ENCODE measurements at regions not wholly inside any gene's neighbourhood (a gene's known extent, or its start where the extent isn't known, plus 50 kb on each side); places are given as distances from the start of the nearest gene placed in this dataset.
"Not testable (repeated sequence)": the region's sequence is repeated elsewhere in the genome, so short reads cannot be mapped to it uniquely, and the experiment has no call there.

DNA sequence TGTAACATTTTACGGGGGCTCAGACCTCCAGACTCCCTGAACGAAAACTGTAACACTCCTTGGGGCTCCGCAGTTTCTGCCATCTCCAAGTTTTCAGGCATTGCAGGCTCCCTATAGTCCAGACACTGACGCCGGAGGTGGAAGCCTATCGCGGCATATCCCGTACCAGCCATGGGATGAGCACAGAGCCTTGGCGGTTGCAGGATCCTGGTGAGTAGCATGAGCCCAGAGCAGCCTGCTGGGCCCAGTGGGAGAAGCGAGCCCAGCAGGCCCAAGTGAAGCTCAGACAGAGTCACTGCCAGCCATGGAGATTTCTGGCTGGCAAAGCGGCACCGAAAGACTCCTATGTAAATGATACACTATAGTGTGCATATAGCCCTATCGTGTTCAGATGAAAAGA is 446.8 kb downstream of the COL11A1 start:
- TF ChIP-seq, protein P1, sequence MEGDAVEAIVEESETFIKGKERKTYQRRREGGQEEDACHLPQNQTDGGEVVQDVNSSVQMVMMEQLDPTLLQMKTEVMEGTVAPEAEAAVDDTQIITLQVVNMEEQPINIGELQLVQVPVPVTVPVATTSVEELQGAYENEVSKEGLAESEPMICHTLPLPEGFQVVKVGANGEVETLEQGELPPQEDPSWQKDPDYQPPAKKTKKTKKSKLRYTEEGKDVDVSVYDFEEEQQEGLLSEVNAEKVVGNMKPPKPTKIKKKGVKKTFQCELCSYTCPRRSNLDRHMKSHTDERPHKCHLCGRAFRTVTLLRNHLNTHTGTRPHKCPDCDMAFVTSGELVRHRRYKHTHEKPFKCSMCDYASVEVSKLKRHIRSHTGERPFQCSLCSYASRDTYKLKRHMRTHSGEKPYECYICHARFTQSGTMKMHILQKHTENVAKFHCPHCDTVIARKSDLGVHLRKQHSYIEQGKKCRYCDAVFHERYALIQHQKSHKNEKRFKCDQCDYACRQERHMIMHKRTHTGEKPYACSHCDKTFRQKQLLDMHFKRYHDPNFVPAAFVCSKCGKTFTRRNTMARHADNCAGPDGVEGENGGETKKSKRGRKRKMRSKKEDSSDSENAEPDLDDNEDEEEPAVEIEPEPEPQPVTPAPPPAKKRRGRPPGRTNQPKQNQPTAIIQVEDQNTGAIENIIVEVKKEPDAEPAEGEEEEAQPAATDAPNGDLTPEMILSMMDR (optimal IDR thresholded peaks at IDR 0.05 in 1 of 3, IDR thresholded peaks at IDR 0.05 in 1 of 3, conservative IDR thresholded peaks at IDR 0.05 in 1 of 3; ENCODE audit: extremely low read depth in 1 of 3, insufficient read depth in 2 of 3, low read length in 3 of 3) = no peak
- TF ChIP-seq EZH2 (IDR thresholded peaks at IDR 0.05; ENCODE audit: low read length) = no peak
- no peak overlapping the region for H3K27ac ChIP-seq (ENCODE audit: control insufficient read depth, insufficient read depth, low read length)
- H3K4me3 ChIP-seq (ENCODE audit: control insufficient read depth in 2 of 3, extremely low read depth in 1 of 3, insufficient read depth in 2 of 3, low read depth in 1 of 3, low read length in 3 of 3) = no peak overlapping the region
- DNase-seq (ENCODE audit: low read depth, low spot score) (no peak), FAIRE-seq (no peak)
- H4K20me1 ChIP-seq (ENCODE audit: control insufficient read depth, extremely low read depth, insufficient read depth, low read length) = no peaks in the 10 kb centered on the region
- dilution Hi-C loops (cut with MboI; ENCODE audit: extremely low pct_ligation_motif_present, low sequenced_read_pairs) = no loop called here
- no peaks in the 10 kb centered on the region for H3K79me2 ChIP-seq (ENCODE audit: control insufficient read depth, insufficient read depth, low read length)
- H3K27me3 ChIP-seq (ENCODE audit: control insufficient read depth, extremely low read depth, insufficient read depth, low read length) = no peaks in the 10 kb centered on the region
- no peaks in the 10 kb centered on the region for H3K9me3 ChIP-seq (ENCODE audit: control insufficient read depth, low read depth, low read length)
- H3K4me1 ChIP-seq (ENCODE audit: control insufficient read depth, extremely low read depth, insufficient read depth, low read length) = no peaks in the 10 kb centered on the region
- no peaks in the 10 kb centered on the region for H3K9me1 ChIP-seq (ENCODE audit: control insufficient read depth, extremely low read depth, insufficient read depth, low read length)
- H3K9ac ChIP-seq (ENCODE audit: control insufficient read depth, extremely low read depth, insufficient read depth, low read length) = no peak overlapping the region
- H3K4me2 ChIP-seq (ENCODE audit: control insufficient read depth, extremely low read depth, insufficient read depth, low read depth, low read length) = no peak overlapping the region
- no peak overlapping the region for H2AFZ ChIP-seq (ENCODE audit: control insufficient read depth, low read length)
- no peaks in the 10 kb centered on the region for H3K36me3 ChIP-seq (ENCODE audit: control insufficient read depth in 2 of 2, extremely low read depth in 1 of 2, insufficient read depth in 2 of 2, low read length in 2 of 2)

DNA sequence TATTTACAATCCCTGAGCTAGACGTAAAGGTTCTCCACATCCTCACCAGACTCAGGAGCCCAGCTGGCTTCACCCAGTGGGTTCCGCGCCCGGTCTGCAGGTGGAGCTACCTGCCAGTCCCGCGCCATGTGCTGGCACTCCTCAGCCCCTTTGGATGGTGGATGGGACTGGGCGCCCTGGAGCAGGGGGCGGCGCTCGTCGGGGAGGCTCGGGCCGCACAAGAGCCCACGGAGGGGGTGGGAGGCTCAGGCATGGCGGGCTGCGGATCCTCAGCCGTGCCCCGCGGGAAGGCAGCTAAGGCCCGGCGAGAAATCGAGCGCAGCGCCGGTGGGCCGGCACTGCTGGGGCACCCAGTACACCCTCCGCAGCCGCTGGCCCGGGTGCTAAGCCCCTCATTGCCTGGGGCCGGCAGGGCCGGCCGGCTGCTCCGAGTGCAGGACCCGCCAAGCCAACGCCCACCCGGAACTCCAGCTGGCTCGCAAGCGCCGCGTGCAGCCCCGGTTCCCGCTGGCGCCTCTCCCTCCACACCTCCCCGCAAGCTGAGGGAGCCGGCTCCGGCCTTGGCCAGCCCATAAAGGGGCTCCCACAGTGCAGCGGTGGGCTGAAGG is 448.3 kb downstream of the COL11A1 start:
- H2AFZ ChIP-seq (ENCODE audit: control insufficient read depth, low read length); H3K9me1 ChIP-seq (ENCODE audit: control insufficient read depth, extremely low read depth, insufficient read depth, low read length); H3K36me3 ChIP-seq (ENCODE audit: control insufficient read depth in 2 of 2, extremely low read depth in 1 of 2, insufficient read depth in 2 of 2, low read length in 2 of 2); H3K27ac ChIP-seq (ENCODE audit: control insufficient read depth, insufficient read depth, low read length); FAIRE-seq; H3K79me2 ChIP-seq (ENCODE audit: control insufficient read depth, insufficient read depth, low read length); H3K9me3 ChIP-seq (ENCODE audit: control insufficient read depth, low read depth, low read length); H4K20me1 ChIP-seq (ENCODE audit: control insufficient read depth, extremely low read depth, insufficient read depth, low read length); H3K4me3 ChIP-seq (ENCODE audit: control insufficient read depth in 2 of 3, extremely low read depth in 1 of 3, insufficient read depth in 2 of 3, low read depth in 1 of 3, low read length in 3 of 3); H3K4me2 ChIP-seq (ENCODE audit: control insufficient read depth, extremely low read depth, insufficient read depth, low read depth, low read length); H3K9ac ChIP-seq (ENCODE audit: control insufficient read depth, extremely low read depth, insufficient read depth, low read length); H3K4me1 ChIP-seq (ENCODE audit: control insufficient read depth, extremely low read depth, insufficient read depth, low read length); H3K27me3 ChIP-seq (ENCODE audit: control insufficient read depth, extremely low read depth, insufficient read depth, low read length); DNase-seq (ENCODE audit: low read depth, low spot score); dilution Hi-C loops (cut with MboI; ENCODE audit: extremely low pct_ligation_motif_present, low sequenced_read_pairs): not testable (repeated sequence)

DNA sequence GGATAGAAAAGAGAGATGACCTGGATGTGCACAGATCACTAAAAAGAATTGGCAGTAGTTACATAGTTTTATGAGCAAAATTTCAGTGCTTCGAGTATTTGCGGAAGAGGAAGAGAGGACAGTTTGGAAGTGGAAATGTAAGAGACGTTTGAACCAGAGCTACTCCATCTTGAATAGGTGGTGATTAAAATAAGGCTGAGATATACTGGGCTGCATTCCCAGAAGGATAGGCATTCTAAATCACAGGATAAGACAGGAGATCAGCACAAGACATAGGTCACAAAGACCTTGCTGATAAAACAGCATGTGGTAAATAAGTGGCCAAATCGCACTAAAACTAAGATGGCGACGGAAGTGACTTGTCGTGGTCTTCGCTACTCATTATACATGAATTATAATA is 453.3 kb downstream of the COL11A1 start:
- Histone ChIP-seq H3K27ac (ENCODE audit: control insufficient read depth, insufficient read depth, low read length) (no peak overlapping the region), H2AFZ (ENCODE audit: control insufficient read depth, low read length) (no peak overlapping the region), H3K36me3 (ENCODE audit: control insufficient read depth in 2 of 2, extremely low read depth in 1 of 2, insufficient read depth in 2 of 2, low read length in 2 of 2) (no peaks in the 10 kb centered on the region), H3K4me3 (ENCODE audit: control insufficient read depth in 2 of 3, extremely low read depth in 1 of 3, insufficient read depth in 2 of 3, low read depth in 1 of 3, low read length in 3 of 3) (no peak overlapping the region), H4K20me1 (ENCODE audit: control insufficient read depth, extremely low read depth, insufficient read depth, low read length) (no peaks in the 10 kb centered on the region), H3K9me3 (ENCODE audit: control insufficient read depth, low read depth, low read length) (no peaks in the 10 kb centered on the region), H3K79me2 (ENCODE audit: control insufficient read depth, insufficient read depth, low read length) (no peaks in the 10 kb centered on the region), H3K9me1 (ENCODE audit: control insufficient read depth, extremely low read depth, insufficient read depth, low read length) (no peaks in the 10 kb centered on the region), H3K4me1 (ENCODE audit: control insufficient read depth, extremely low read depth, insufficient read depth, low read length) (no peaks in the 10 kb centered on the region), H3K27me3 (ENCODE audit: control insufficient read depth, extremely low read depth, insufficient read depth, low read length) (no peaks in the 10 kb centered on the region), H3K9ac (ENCODE audit: control insufficient read depth, extremely low read depth, insufficient read depth, low read length) (no peak overlapping the region), H3K4me2 (ENCODE audit: control insufficient read depth, extremely low read depth, insufficient read depth, low read depth, low read length) (no peak overlapping the region)
- dilution Hi-C loops (cut with MboI; ENCODE audit: extremely low pct_ligation_motif_present, low sequenced_read_pairs) = no loop called here
- FAIRE-seq (no peak), DNase-seq (ENCODE audit: low read depth, low spot score) (no peak)
- no peak for TF ChIP-seq EZH2 (IDR thresholded peaks at IDR 0.05; ENCODE audit: low read length)
- TF ChIP-seq, protein P1 (optimal IDR thresholded peaks at IDR 0.05 in 1 of 3, IDR thresholded peaks at IDR 0.05 in 1 of 3, conservative IDR thresholded peaks at IDR 0.05 in 1 of 3; ENCODE audit: extremely low read depth in 1 of 3, insufficient read depth in 2 of 3, low read length in 3 of 3) = no peak

All from keratinocyte (primary cell).